ENCODE measurements at regions not wholly inside any gene's neighbourhood (a gene's known extent, or its start where the extent isn't known, plus 50 kb on each side); places are given as distances from the start of the nearest gene placed in this dataset.

- Histone ChIP-seq H3K9me3 (ENCODE audit: control insufficient read depth, insufficient read depth, low read depth, low read length) (no peaks in the 10 kb centered on the region), H3K36me3 (ENCODE audit: control insufficient read depth in 2 of 2, insufficient read depth in 1 of 2, low read length in 2 of 2) (no peaks in the 10 kb centered on the region), H3K4me1 (ENCODE audit: control insufficient read depth, insufficient read depth, low read length) (no peaks in the 10 kb centered on the region), H3K4me3 (ENCODE audit: low read depth, low read length) (no peak overlapping the region), H3K27ac (ENCODE audit: extremely low read depth, low read depth, low read length) (no peak overlapping the region)
- TF ChIP-seq ZNF449 (tag by site-specific recombination; IDR thresholded peaks at IDR 0.05) (no peak), ZNF121 (tag by site-specific recombination; IDR thresholded peaks at IDR 0.05) (no peak), ZNF692 (tag by site-specific recombination; IDR thresholded peaks at IDR 0.05) (no peak), IKZF3 (tag by site-specific recombination; IDR thresholded peaks at IDR 0.05) (no peak), OVOL3 (tag by site-specific recombination; IDR thresholded peaks at IDR 0.05) (no peak), ZNF677 (tag by site-specific recombination; IDR thresholded peaks at IDR 0.05) (no peak), ZNF473 (tag by site-specific recombination; IDR thresholded peaks at IDR 0.05) (no peak)
- ChIA-PET POLR2A (no interaction called here), CTCF (no interaction called here)
These were observed 71.9 kb upstream of the TAF1L start for GRCh38 chr9:32707326-32707725.

GRCh38 chr9:32708480-32709150 is 73.1 kb upstream of the TAF1L start:
- Histone ChIP-seq H3K9me3 (ENCODE audit: control insufficient read depth, insufficient read depth, low read depth, low read length) (no peaks in the 10 kb centered on the region), H3K36me3 (ENCODE audit: control insufficient read depth in 2 of 2, insufficient read depth in 1 of 2, low read length in 2 of 2) (no peaks in the 10 kb centered on the region), H3K4me3 (ENCODE audit: low read depth, low read length) (no peak overlapping the region), H3K27ac (ENCODE audit: extremely low read depth, low read depth, low read length) (no peak overlapping the region), H3K4me1 (ENCODE audit: control insufficient read depth, insufficient read depth, low read length) (no peaks in the 10 kb centered on the region)
- TF ChIP-seq ZNF664 (tag by site-specific recombination; IDR thresholded peaks at IDR 0.05), result no peak
- TF ChIP-seq ZNF184 (tag by site-specific recombination; IDR thresholded peaks at IDR 0.05), result no peak
- TF ChIP-seq ZNF23 (tag by site-specific recombination; IDR thresholded peaks at IDR 0.05; ENCODE audit: borderline replicate concordance), result no peak
- ChIA-PET POLR2A (no interaction called here), CTCF (no interaction called here)

- ChIA-PET POLR2A (no interaction called here), CTCF (no interaction called here)
- H3K36me3 ChIP-seq (ENCODE audit: control insufficient read depth in 2 of 2, insufficient read depth in 1 of 2, low read length in 2 of 2), result no peaks in the 10 kb centered on the region
- no peak for TF ChIP-seq ZNF585B (tag by site-specific recombination; IDR thresholded peaks at IDR 0.05)
- TF ChIP-seq GLIS2 (tag by site-specific recombination; IDR thresholded peaks at IDR 0.05), result no peak
- no peak for TF ChIP-seq PRDM10 (tag by site-specific recombination; IDR thresholded peaks at IDR 0.05)
- no peak for TF ChIP-seq ZNF473 (tag by site-specific recombination; IDR thresholded peaks at IDR 0.05)
- TF ChIP-seq MZF1 (tag by site-specific recombination; IDR thresholded peaks at IDR 0.05; ENCODE audit: borderline replicate concordance), result no peak
- TF ChIP-seq ZNF654 (tag by site-specific recombination; IDR thresholded peaks at IDR 0.05; ENCODE audit: low read depth), result no peak
- no peak for TF ChIP-seq ZBTB10 (tag by site-specific recombination; IDR thresholded peaks at IDR 0.05)
- no peak for TF ChIP-seq ZSCAN4 (tag by site-specific recombination; IDR thresholded peaks at IDR 0.05)
- TF ChIP-seq ATF2 (tag by site-specific recombination; IDR thresholded peaks at IDR 0.05; ENCODE audit: low read depth), result no peak
- no peak for TF ChIP-seq YY2 (tag by site-specific recombination; IDR thresholded peaks at IDR 0.05)
- H3K4me3 ChIP-seq (ENCODE audit: low read depth, low read length), result no peak overlapping the region
- H3K27ac ChIP-seq (ENCODE audit: extremely low read depth, low read depth, low read length), result no peak overlapping the region
- no peaks in the 10 kb centered on the region for H3K9me3 ChIP-seq (ENCODE audit: control insufficient read depth, insufficient read depth, low read depth, low read length)
- H3K4me1 ChIP-seq (ENCODE audit: control insufficient read depth, insufficient read depth, low read length), result no peaks in the 10 kb centered on the region
These were observed 73.5 kb upstream of the TMEM215 start for GRCh38 chr9:32709871-32710270.

Measured in HEK293 (cell line).